DOHH2 (cell line): ENCODE measurements at regions not wholly inside any gene's neighbourhood (a gene's known extent, or its start where the extent isn't known, plus 50 kb on each side); places are given as distances from the start of the nearest gene placed in this dataset.

Experiments
- H3F3A ChIP-seq: fragments of 200-600 bp; sonication (generic), shearing (Covaris generic); 2 replicates; pipeline ENCODE4 v1.6.0; 2016; ENCODE audit warnings: antibody characterized with exemption, mild to moderate bottlenecking; ENCODE audit not compliant: control insufficient read depth, insufficient read depth
- H3K27ac ChIP-seq: fragments of 200-600 bp; sonication (generic); 2 replicates; pipeline ENCODE4 v1.5.1; 2014; ENCODE audit warnings: low read depth, mild to moderate bottlenecking, low read length, moderate library complexity
- H3K27me3 ChIP-seq: fragments of 200-600 bp; sonication (generic); 2 replicates; pipeline ENCODE4 v1.6.1; 2014; ENCODE audit warnings: mild to moderate bottlenecking, low read length, mixed read lengths; ENCODE audit not compliant: control insufficient read depth
- H3K36me3 ChIP-seq: fragments of 200-600 bp; sonication (generic); 2 replicates; pipeline ENCODE4 v1.6.1; 2014; ENCODE audit warnings: mild to moderate bottlenecking, low read length, moderate library complexity, mixed read lengths; ENCODE audit not compliant: control insufficient read depth
- H3K4me1 ChIP-seq: fragments of 200-600 bp; sonication (generic); 2 replicates; pipeline ENCODE4 v1.6.1; 2014; ENCODE audit warnings: mild to moderate bottlenecking, low read length, mixed read lengths; ENCODE audit not compliant: control insufficient read depth
- H3K4me2 ChIP-seq: fragments of 200-600 bp; sonication (generic); 2 replicates; pipeline ENCODE4 v1.6.0; 2014; ENCODE audit warnings: mild to moderate bottlenecking, low read length, moderate library complexity
- H3K4me3 ChIP-seq: fragments of 200-600 bp; sonication (generic); 2 replicates; pipeline ENCODE4 v1.5.1; 2014; ENCODE audit warnings: mild to moderate bottlenecking, low read length, mixed read lengths
- H3K79me2 ChIP-seq: fragments of 200-600 bp; sonication (generic); 2 replicates; pipeline ENCODE4 v1.6.1; 2014; ENCODE audit warnings: mild to moderate bottlenecking, low read length, mixed read lengths; ENCODE audit not compliant: control insufficient read depth
- H3K9me2 ChIP-seq: fragments of 200-600 bp; sonication (generic); replicated peaks from 2 replicates; pipeline ENCODE4 v1.6.1; 2014; ENCODE audit warnings: mild to moderate bottlenecking, low read length, mixed read lengths; ENCODE audit not compliant: control insufficient read depth
- H3K9me3 ChIP-seq: fragments of 200-600 bp; sonication (generic); 2 replicates; pipeline ENCODE4 v1.6.1; 2014; ENCODE audit warnings: antibody characterized with exemption, low read length, mixed read lengths; ENCODE audit not compliant: control insufficient read depth, insufficient read depth
- H4K20me1 ChIP-seq: fragments of 200-600 bp; sonication (generic); 2 replicates; pipeline ENCODE4 v1.6.0; 2014; ENCODE audit warnings: low read depth, mild to moderate bottlenecking, antibody characterized with exemption, low read length, moderate library complexity; ENCODE audit not compliant: control insufficient read depth, insufficient read depth
- CTCF ChIP-seq: fragments of 200-600 bp; sonication (generic); IDR thresholded peaks from one replicate; pipeline ENCODE4 v1.5.1; 2014; ENCODE audit warnings: antibody characterized with exemption, mild to moderate bottlenecking, low read depth, low read length; ENCODE audit not compliant: poor library complexity, severe bottlenecking
- EZH2phosphoT487 ChIP-seq: fragments of 200-600 bp; sonication (generic); IDR thresholded peaks from 2 replicates; pipeline ENCODE4 v1.6.1; 2017; ENCODE audit warnings: borderline replicate concordance, mild to moderate bottlenecking, antibody characterized with exemption, low read length, moderate library complexity, mixed read lengths

GRCh38 chr17:12528036-12528435 lies 137.7 kb upstream of the MYOCD start:
- Histone ChIP-seq H3K4me1 (no peaks in the 10 kb centered on the region), H3K27me3 (no peaks in the 10 kb centered on the region), H3K4me3 (no peak overlapping the region), H4K20me1 (no peaks in the 10 kb centered on the region), H3K4me2 (no peak overlapping the region), H3K27ac (no peak overlapping the region), H3K9me2 (no peaks in the 10 kb centered on the region), H3F3A (no peaks in the 10 kb centered on the region), H3K36me3 (no peaks in the 10 kb centered on the region), H3K9me3 (no peaks in the 10 kb centered on the region), H3K79me2 (no peaks in the 10 kb centered on the region)
- TF ChIP-seq CTCF: no peak

- Histone ChIP-seq H3K79me2 (no peaks in the 10 kb centered on the region), H3K4me2 (no peak overlapping the region), H3K9me3 (no peaks in the 10 kb centered on the region), H3K36me3 (no peaks in the 10 kb centered on the region), H3K27ac (no peak overlapping the region), H3K27me3 (no peaks in the 10 kb centered on the region), H3K9me2 (no peaks in the 10 kb centered on the region), H4K20me1 (no peaks in the 10 kb centered on the region), H3K4me1 (no peaks in the 10 kb centered on the region), H3K4me3 (no peak overlapping the region), H3F3A (no peaks in the 10 kb centered on the region)
- TF ChIP-seq EZH2phosphoT487 (no peak), CTCF (no peak)
Observed at GRCh38 chr17:12530161-12530560, 135.5 kb upstream of the MYOCD start.

- Histone ChIP-seq H3K4me2 (no peak overlapping the region), H3K4me1 (no peaks in the 10 kb centered on the region), H3K4me3 (no peak overlapping the region), H3F3A (no peaks in the 10 kb centered on the region), H3K79me2 (no peaks in the 10 kb centered on the region), H3K9me2 (no peaks in the 10 kb centered on the region), H3K9me3 (no peaks in the 10 kb centered on the region), H3K36me3 (no peaks in the 10 kb centered on the region), H3K27ac (no peak overlapping the region), H3K27me3 (no peaks in the 10 kb centered on the region), H4K20me1 (no peaks in the 10 kb centered on the region)
- TF ChIP-seq CTCF: no peak
- no peak for TF ChIP-seq EZH2phosphoT487
Observed at GRCh38 chr17:12536021-12536420, 129.7 kb upstream of the MYOCD start.

GRCh38 chr17:12536472-12536871 lies 129.2 kb upstream of the MYOCD start:
- H3K36me3 ChIP-seq: no peaks in the 10 kb centered on the region
- H3K4me1 ChIP-seq: no peaks in the 10 kb centered on the region
- no peaks in the 10 kb centered on the region for H3F3A ChIP-seq
- no peak overlapping the region for H3K4me3 ChIP-seq
- no peak overlapping the region for H3K4me2 ChIP-seq
- H3K27ac ChIP-seq: no peak overlapping the region
- H3K9me3 ChIP-seq: no peaks in the 10 kb centered on the region
- no peaks in the 10 kb centered on the region for H3K27me3 ChIP-seq
- H3K79me2 ChIP-seq: no peaks in the 10 kb centered on the region
- no peaks in the 10 kb centered on the region for H3K9me2 ChIP-seq
- TF ChIP-seq EZH2phosphoT487 (no peak), CTCF (no peak)
- H4K20me1 ChIP-seq: no peaks in the 10 kb centered on the region
